ENCODE measurements at regions not wholly inside any gene's neighbourhood (a gene's known extent, or its start where the extent isn't known, plus 50 kb on each side); places are given as distances from the start of the nearest gene placed in this dataset.

DNA sequence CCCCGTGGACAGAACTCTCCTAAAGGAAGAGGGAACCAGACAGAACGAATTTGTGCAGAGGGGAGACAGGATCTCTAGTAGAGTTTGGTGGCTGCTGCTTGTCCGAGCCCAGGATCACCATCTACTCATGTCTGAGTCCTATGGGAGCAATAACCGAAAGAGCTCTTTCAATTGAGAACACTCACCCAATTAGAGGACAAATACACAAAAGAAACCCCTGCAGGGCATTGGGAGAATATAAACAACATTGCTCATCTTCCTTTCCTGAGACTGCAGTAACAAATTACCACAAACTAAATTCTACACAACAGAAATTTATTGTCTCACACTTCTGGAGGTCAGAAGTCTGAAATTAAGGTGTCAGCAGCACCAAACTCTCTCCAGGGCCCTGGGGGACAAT is 65.6 kb downstream of the SPINK2 start:
- TF ChIP-seq, protein P1, sequence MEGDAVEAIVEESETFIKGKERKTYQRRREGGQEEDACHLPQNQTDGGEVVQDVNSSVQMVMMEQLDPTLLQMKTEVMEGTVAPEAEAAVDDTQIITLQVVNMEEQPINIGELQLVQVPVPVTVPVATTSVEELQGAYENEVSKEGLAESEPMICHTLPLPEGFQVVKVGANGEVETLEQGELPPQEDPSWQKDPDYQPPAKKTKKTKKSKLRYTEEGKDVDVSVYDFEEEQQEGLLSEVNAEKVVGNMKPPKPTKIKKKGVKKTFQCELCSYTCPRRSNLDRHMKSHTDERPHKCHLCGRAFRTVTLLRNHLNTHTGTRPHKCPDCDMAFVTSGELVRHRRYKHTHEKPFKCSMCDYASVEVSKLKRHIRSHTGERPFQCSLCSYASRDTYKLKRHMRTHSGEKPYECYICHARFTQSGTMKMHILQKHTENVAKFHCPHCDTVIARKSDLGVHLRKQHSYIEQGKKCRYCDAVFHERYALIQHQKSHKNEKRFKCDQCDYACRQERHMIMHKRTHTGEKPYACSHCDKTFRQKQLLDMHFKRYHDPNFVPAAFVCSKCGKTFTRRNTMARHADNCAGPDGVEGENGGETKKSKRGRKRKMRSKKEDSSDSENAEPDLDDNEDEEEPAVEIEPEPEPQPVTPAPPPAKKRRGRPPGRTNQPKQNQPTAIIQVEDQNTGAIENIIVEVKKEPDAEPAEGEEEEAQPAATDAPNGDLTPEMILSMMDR (IDR thresholded peaks at IDR 0.05): no peak
- TF ChIP-seq POLR2A (IDR thresholded peaks at IDR 0.05): no peak

Data from heart left ventricle (tissue), 13 donors.